ENCODE measurements at regions not wholly inside any gene's neighbourhood (a gene's known extent, or its start where the extent isn't known, plus 50 kb on each side); places are given as distances from the start of the nearest gene placed in this dataset.

DNA sequence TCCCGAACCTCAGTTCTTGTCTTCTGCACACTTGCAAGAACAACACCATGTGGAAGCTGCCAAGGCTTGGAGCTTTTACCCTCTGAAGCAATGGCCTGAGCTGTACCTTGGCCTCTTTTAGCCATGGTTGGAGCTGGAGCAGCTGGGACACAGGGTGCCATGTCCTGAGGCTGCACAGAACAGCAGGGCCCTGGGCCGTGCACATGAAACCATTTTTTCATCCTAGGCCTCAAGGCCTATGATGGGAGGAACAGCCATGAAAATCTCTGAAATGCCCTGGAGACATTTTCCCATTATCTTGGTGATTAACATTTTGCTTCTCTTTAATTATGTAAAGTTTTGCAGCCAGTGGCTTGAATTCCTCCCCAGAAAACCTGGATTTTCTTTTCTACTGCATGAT, 817.8 kb upstream of the CXADR start:
- TF ChIP-seq, protein P1, sequence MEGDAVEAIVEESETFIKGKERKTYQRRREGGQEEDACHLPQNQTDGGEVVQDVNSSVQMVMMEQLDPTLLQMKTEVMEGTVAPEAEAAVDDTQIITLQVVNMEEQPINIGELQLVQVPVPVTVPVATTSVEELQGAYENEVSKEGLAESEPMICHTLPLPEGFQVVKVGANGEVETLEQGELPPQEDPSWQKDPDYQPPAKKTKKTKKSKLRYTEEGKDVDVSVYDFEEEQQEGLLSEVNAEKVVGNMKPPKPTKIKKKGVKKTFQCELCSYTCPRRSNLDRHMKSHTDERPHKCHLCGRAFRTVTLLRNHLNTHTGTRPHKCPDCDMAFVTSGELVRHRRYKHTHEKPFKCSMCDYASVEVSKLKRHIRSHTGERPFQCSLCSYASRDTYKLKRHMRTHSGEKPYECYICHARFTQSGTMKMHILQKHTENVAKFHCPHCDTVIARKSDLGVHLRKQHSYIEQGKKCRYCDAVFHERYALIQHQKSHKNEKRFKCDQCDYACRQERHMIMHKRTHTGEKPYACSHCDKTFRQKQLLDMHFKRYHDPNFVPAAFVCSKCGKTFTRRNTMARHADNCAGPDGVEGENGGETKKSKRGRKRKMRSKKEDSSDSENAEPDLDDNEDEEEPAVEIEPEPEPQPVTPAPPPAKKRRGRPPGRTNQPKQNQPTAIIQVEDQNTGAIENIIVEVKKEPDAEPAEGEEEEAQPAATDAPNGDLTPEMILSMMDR (IDR thresholded peaks at IDR 0.05), result no peak
- no peak for TF ChIP-seq POLR2A (IDR thresholded peaks at IDR 0.05)

All from prostate gland (tissue), 2 donors.